PC-9 (cell line): ENCODE measurements at regions not wholly inside any gene's neighbourhood (a gene's known extent, or its start where the extent isn't known, plus 50 kb on each side); places are given as distances from the start of the nearest gene placed in this dataset.

Experiments
- EZH2 ChIP-seq: fragments of 200-600 bp; sonication (generic); IDR thresholded peaks from 2 replicates; pipeline ENCODE4 v1.8.0; 2017; ENCODE audit warnings: antibody characterized with exemption, low read depth
- TF ChIP-seq, protein P1 (sequence below): fragments of 200-600 bp; sonication (generic); conservative IDR thresholded peaks from 2 replicates; pipeline ENCODE4 v1.6.1; 2017; ENCODE audit warnings: mixed run types, antibody characterized with exemption, mild to moderate bottlenecking, moderate library complexity

DNA sequence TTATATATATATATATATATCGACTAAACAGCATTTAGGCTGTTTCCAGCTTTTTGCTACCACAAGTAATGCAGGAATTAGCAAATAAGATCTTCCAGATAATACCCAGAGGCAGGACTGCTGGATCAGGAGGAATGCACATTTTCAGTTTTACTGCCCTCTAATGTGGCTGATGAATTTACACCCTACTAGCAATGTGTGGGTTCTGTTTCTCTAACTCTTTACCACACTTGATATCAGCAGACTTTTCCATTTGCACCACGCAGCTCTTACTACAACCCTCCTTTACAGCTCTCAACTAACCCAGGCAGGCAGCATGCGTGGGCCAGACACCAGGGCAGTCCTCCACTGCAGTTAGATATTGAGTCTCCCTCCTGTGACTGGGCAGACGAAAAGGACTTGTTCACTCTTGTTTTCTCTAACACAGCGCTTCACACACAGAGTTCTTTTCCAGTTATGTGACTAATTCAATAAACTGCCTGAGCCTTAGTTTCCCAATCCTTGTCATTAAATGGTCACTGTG is 67.7 kb downstream of the IGLL5 start:
- TF ChIP-seq, protein P1, sequence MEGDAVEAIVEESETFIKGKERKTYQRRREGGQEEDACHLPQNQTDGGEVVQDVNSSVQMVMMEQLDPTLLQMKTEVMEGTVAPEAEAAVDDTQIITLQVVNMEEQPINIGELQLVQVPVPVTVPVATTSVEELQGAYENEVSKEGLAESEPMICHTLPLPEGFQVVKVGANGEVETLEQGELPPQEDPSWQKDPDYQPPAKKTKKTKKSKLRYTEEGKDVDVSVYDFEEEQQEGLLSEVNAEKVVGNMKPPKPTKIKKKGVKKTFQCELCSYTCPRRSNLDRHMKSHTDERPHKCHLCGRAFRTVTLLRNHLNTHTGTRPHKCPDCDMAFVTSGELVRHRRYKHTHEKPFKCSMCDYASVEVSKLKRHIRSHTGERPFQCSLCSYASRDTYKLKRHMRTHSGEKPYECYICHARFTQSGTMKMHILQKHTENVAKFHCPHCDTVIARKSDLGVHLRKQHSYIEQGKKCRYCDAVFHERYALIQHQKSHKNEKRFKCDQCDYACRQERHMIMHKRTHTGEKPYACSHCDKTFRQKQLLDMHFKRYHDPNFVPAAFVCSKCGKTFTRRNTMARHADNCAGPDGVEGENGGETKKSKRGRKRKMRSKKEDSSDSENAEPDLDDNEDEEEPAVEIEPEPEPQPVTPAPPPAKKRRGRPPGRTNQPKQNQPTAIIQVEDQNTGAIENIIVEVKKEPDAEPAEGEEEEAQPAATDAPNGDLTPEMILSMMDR: no peak
- no peak for TF ChIP-seq EZH2
